SK-N-SH (cell line): ENCODE measurements at regions not wholly inside any gene's neighbourhood (a gene's known extent, or its start where the extent isn't known, plus 50 kb on each side); places are given as distances from the start of the nearest gene placed in this dataset.

Source experiments
- CTCF ChIA-PET: fragments of 300-600, 350-600 bp; formaldehyde crosslinking; extraction: SDS; loops from one replicate; lab custom pipeline; 2021; lab: Yijun Ruan, JAX
- POLR2A ChIA-PET: fragments of 350-600 bp; sonication (Branson Sonifier 250); formaldehyde crosslinking; extraction: SDS; loops from one replicate; lab custom pipeline; 2020; ENCODE audit warnings: antibody characterized with exemption, inconsistent platforms; lab: Yijun Ruan, JAX
- DNase-seq: peaks from one replicate; pipeline ENCODE4 v3.0.0; 2012
- H2AFZ ChIP-seq: fragments of 200-600 bp; sonication (generic); 2 replicates; pipeline ENCODE4 v1.8.1; 2016; ENCODE audit warnings: antibody characterized with exemption, mild to moderate bottlenecking, low read depth
- H3F3A ChIP-seq: fragments of 200-600 bp; sonication (generic); replicated peaks from 2 replicates; pipeline ENCODE3; 2016; ENCODE audit warnings: antibody characterized with exemption, mild to moderate bottlenecking; ENCODE audit not compliant: insufficient read depth
- H3K27ac ChIP-seq, 2 experiments: fragments of 200-500 bp in 1 of 2; fragments of 200-600 bp in 1 of 2; sonication (Bioruptor generic) in 1 of 2; sonication (generic), shearing (Covaris generic) in 1 of 2; 2 replicates each; pipeline versions ENCODE4 v1.5.1 to v1.6.1; 2014 to 2016; ENCODE audit warnings: low read depth in 2 of 2, inconsistent platforms in 1 of 2, low read length in 1 of 2, mild to moderate bottlenecking in 1 of 2, mixed read lengths in 1 of 2
- H3K27me3 ChIP-seq: fragments of 200-600 bp; sonication (generic), shearing (Covaris generic); 2 replicates; pipeline ENCODE4 v1.6.1; 2016; ENCODE audit warnings: mixed run types; ENCODE audit not compliant: insufficient read depth
- H3K36me3 ChIP-seq, 2 experiments: fragments of 200-500 bp in 1 of 2; fragments of 200-600 bp in 1 of 2; sonication (Bioruptor generic) in 1 of 2; sonication (generic) in 1 of 2; replicated peaks in 1 of 2; 2 replicates each; pipeline versions ENCODE3 to v1.5.1; 2014 to 2016; ENCODE audit warnings: low read length in 1 of 2, mild to moderate bottlenecking in 1 of 2; ENCODE audit not compliant: insufficient read depth in 2 of 2, control insufficient read depth in 1 of 2
- H3K4me1 ChIP-seq, 2 experiments: fragments of 200-500 bp in 1 of 2; fragments of 200-600 bp in 1 of 2; sonication (Bioruptor generic) in 1 of 2; sonication (generic), shearing (Covaris generic) in 1 of 2; 2 replicates each; pipeline versions ENCODE4 v1.5.1 to v1.6.1; 2014 to 2016; ENCODE audit warnings: low read depth in 1 of 2, low read length in 1 of 2, mixed run types in 1 of 2; ENCODE audit not compliant: insufficient read depth in 2 of 2, control insufficient read depth in 1 of 2
- H3K4me2 ChIP-seq: fragments of 200-600 bp; sonication (generic), shearing (Covaris generic); 2 replicates; pipeline ENCODE4 v1.6.1; 2017; ENCODE audit warnings: mixed run types
- H3K4me3 ChIP-seq, 2 experiments: fragments of 200-500 bp in 1 of 2; fragments of 200-600 bp in 1 of 2; sonication (Bioruptor generic) in 1 of 2; sonication (generic), shearing (Covaris generic) in 1 of 2; 2 replicates each; pipeline versions ENCODE4 v1.5.1 to v1.8.1; 2014 to 2016; ENCODE audit warnings: low read depth in 2 of 2, inconsistent platforms in 1 of 2, low read length in 1 of 2, mild to moderate bottlenecking in 1 of 2, mixed read lengths in 1 of 2, moderate library complexity in 1 of 2
- H3K79me2 ChIP-seq: fragments of 200-600 bp; sonication (generic); 2 replicates; pipeline ENCODE4 v1.8.1; 2017; ENCODE audit warnings: mild to moderate bottlenecking; ENCODE audit not compliant: insufficient read depth
- H3K9ac ChIP-seq: fragments of 200-600 bp; sonication (generic); 2 replicates; pipeline ENCODE4 v1.6.1; 2017; ENCODE audit warnings: mixed run types
- H3K9me2 ChIP-seq: fragments of 200-600 bp; sonication (generic); 2 replicates; pipeline ENCODE4 v1.6.1; 2017; ENCODE audit warnings: mixed run types
- H3K9me3 ChIP-seq: fragments of 200-600 bp; sonication (generic); 2 replicates; pipeline ENCODE4 v1.6.1; 2017; ENCODE audit warnings: mixed run types, mild to moderate bottlenecking, moderate library complexity
- H4K20me1 ChIP-seq: fragments of 200-600 bp; sonication (generic); 2 replicates; pipeline ENCODE4 v1.6.1; 2017; ENCODE audit warnings: mild to moderate bottlenecking, mixed run types; ENCODE audit not compliant: insufficient read depth
- FOSL2 ChIP-seq: IDR thresholded peaks from 2 replicates; pipeline ENCODE4 v1.4.0; 2012; ENCODE audit warnings: low read depth, mild to moderate bottlenecking, moderate library complexity, borderline replicate concordance
- GABPA ChIP-seq: IDR thresholded peaks from 2 replicates; pipeline ENCODE4 v1.4.0; 2012; ENCODE audit warnings: low read depth, mild to moderate bottlenecking
- GATA2 ChIP-seq: sonication (generic); formaldehyde crosslinking; IDR thresholded peaks from 2 replicates; pipeline ENCODE4 v1.5.0; 2020; ENCODE audit warnings: mild to moderate bottlenecking, missing genetic modification reagents
- MEF2A ChIP-seq: IDR thresholded peaks from 2 replicates; pipeline ENCODE4 v1.4.0; 2012; ENCODE audit warnings: low read depth, borderline replicate concordance
- NFIC ChIP-seq: IDR thresholded peaks from 2 replicates; pipeline ENCODE4 v1.4.0; 2012; ENCODE audit warnings: borderline replicate concordance
- RFX5 ChIP-seq: IDR thresholded peaks from 2 replicates; pipeline ENCODE4 v1.6.1; 2012; ENCODE audit warnings: mild to moderate bottlenecking, improper control_type of control experiment, low read length
- SIN3A ChIP-seq: IDR thresholded peaks from 2 replicates; pipeline ENCODE4 v1.6.1; 2012; ENCODE audit warnings: low read depth, mild to moderate bottlenecking, low read length, moderate library complexity, borderline replicate concordance
- TCF12 ChIP-seq: IDR thresholded peaks from 2 replicates; pipeline ENCODE4 v1.4.0; 2012
- WGBS: methylation state at CpG from one replicate; pipeline ENCODE4 v1.1.6; 2017; ENCODE audit warnings: low lambda C conversion rate; 5-methylcytosine and 5-hydroxymethylcytosine counted together
- TF ChIP-seq, protein P1 (sequence below): fragments of 150-350 bp; IDR thresholded peaks from 2 replicates; pipeline ENCODE4 v1.6.1; 2017; ENCODE audit warnings: antibody characterized with exemption, low read length, low read depth, borderline replicate concordance
- TF ChIP-seq, protein P2 (sequence below): IDR thresholded peaks from 2 replicates; pipeline ENCODE4 v1.4.0; 2012; ENCODE audit warnings: low read depth, borderline replicate concordance
- TF ChIP-seq, protein P3 (sequence below): fragments of 150-350 bp; IDR thresholded peaks from 2 replicates; pipeline ENCODE4 v1.6.1; 2016; ENCODE audit warnings: mild to moderate bottlenecking, low read depth, low read length
- TF ChIP-seq, protein P4 (sequence below): fragments of 200-600 bp; sonication (generic); IDR thresholded peaks from 2 replicates; pipeline ENCODE4 v1.6.1; 2017; ENCODE audit warnings: antibody characterized with exemption, mild to moderate bottlenecking, moderate library complexity

DNA sequence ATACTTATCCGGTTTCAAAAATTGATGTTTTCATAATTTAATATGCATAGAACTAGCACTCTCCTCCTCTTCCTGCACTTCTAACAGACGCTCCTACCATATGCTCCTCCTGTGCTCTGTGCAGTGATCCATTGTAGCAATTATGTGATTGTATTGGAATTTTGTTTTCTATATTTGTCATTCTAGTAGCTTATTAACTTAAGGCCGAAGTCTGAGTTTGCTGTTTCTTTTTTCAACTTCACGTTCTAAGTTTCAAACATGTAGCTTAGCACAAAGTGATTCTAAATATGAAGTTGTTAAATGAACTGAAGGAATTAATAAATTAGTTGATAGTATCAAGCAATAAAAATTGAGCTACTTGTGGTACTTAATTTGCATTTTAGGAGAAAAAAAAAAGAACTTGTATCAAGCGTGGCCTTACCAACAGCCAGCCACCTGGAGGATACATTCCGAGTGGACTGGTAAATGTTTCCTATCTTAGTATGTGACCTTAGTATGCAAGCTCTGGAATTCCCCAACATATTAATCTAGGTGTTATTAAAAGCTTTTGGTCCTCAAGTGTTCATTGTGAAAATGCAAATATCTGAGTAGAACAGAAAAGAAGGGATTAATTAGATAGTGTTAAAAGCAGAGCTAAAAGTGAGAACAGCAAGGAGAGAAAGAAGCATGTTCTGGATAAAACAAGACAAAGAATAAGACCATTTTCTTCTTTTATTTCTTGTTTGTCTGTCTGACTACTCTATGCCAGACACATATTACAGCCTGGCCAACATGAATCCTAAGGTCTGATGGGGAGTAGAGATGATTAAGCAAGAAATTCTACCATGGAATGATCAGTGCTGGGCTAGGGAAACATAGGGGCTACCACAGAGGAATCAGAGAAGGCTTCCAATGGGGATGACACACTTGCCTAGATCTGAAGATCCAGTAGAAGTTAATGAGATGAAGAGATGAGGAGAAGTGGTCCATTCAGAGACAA is 290.4 kb upstream of the MON1B start:
- no peaks in the 10 kb centered on the region for H3K27me3 ChIP-seq
- no peaks in the 10 kb centered on the region for H3K36me3 ChIP-seq
- no peaks in the 10 kb centered on the region for H3F3A ChIP-seq
- no peak for TF ChIP-seq RFX5
- no peak for TF ChIP-seq TCF12
- TF ChIP-seq MEF2A, result no peak
- TF ChIP-seq, protein P1, sequence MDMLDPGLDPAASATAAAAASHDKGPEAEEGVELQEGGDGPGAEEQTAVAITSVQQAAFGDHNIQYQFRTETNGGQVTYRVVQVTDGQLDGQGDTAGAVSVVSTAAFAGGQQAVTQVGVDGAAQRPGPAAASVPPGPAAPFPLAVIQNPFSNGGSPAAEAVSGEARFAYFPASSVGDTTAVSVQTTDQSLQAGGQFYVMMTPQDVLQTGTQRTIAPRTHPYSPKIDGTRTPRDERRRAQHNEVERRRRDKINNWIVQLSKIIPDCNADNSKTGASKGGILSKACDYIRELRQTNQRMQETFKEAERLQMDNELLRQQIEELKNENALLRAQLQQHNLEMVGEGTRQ, result no peak
- TF ChIP-seq NFIC, result no peak
- no peak for TF ChIP-seq SIN3A
- TF ChIP-seq, protein P2, sequence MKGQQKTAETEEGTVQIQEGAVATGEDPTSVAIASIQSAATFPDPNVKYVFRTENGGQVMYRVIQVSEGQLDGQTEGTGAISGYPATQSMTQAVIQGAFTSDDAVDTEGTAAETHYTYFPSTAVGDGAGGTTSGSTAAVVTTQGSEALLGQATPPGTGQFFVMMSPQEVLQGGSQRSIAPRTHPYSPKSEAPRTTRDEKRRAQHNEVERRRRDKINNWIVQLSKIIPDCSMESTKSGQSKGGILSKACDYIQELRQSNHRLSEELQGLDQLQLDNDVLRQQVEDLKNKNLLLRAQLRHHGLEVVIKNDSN, result no peak
- TF ChIP-seq, protein P3, sequence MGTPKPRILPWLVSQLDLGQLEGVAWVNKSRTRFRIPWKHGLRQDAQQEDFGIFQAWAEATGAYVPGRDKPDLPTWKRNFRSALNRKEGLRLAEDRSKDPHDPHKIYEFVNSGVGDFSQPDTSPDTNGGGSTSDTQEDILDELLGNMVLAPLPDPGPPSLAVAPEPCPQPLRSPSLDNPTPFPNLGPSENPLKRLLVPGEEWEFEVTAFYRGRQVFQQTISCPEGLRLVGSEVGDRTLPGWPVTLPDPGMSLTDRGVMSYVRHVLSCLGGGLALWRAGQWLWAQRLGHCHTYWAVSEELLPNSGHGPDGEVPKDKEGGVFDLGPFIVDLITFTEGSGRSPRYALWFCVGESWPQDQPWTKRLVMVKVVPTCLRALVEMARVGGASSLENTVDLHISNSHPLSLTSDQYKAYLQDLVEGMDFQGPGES, result no peak
- no peak for TF ChIP-seq FOSL2
- TF ChIP-seq, protein P4, sequence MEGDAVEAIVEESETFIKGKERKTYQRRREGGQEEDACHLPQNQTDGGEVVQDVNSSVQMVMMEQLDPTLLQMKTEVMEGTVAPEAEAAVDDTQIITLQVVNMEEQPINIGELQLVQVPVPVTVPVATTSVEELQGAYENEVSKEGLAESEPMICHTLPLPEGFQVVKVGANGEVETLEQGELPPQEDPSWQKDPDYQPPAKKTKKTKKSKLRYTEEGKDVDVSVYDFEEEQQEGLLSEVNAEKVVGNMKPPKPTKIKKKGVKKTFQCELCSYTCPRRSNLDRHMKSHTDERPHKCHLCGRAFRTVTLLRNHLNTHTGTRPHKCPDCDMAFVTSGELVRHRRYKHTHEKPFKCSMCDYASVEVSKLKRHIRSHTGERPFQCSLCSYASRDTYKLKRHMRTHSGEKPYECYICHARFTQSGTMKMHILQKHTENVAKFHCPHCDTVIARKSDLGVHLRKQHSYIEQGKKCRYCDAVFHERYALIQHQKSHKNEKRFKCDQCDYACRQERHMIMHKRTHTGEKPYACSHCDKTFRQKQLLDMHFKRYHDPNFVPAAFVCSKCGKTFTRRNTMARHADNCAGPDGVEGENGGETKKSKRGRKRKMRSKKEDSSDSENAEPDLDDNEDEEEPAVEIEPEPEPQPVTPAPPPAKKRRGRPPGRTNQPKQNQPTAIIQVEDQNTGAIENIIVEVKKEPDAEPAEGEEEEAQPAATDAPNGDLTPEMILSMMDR, result no peak
- no peak for TF ChIP-seq GABPA
- TF ChIP-seq GATA2 (CRISPR knock-in tag), result no peak
- CTCF ChIA-PET, result interaction anchor here (0.7 kb wide), 1 partner anchor 9 kb away, joined by 3 read pairs; no protein-coding TSS in a partner anchor
- H3K4me3 ChIP-seq, result no peak overlapping the region
- POLR2A ChIA-PET, result no interaction called here
- no peaks in the 10 kb centered on the region for H3K79me2 ChIP-seq
- H3K4me1 ChIP-seq, result no peaks in the 10 kb centered on the region; a peak in 1 of 4 replicates
- H3K27ac ChIP-seq, result no peak overlapping the region
- no peak overlapping the region for H3K4me2 ChIP-seq
- H4K20me1 ChIP-seq, result no peaks in the 10 kb centered on the region
- no peak overlapping the region for H3K9ac ChIP-seq
- H3K9me2 ChIP-seq, result no peaks in the 10 kb centered on the region
- WGBS, result 49% methylated on average over 6 of the region's 6 CpGs
- H3K9me3 ChIP-seq, result no peaks in the 10 kb centered on the region
- H2AFZ ChIP-seq, result no peak overlapping the region
- no peak for DNase-seq
